Coronary artery (tissue), 2 donors: ENCODE measurements at regions not wholly inside any gene's neighbourhood (a gene's known extent, or its start where the extent isn't known, plus 50 kb on each side); places are given as distances from the start of the nearest gene placed in this dataset.

Source experiments
- DNase-seq: peaks from one replicate; pipeline ENCODE4 v3.0.0-alpha.2; 2017; ENCODE audit warnings: low spot score
- H3K27ac ChIP-seq, 2 donors: fragments of 200-600 bp; sonication (generic); one replicate each; pipeline ENCODE4 v1.5.1; 2016 to 2019
- H3K4me3 ChIP-seq: fragments of 200-600 bp; sonication (generic); 2 replicates; pipeline ENCODE4 v1.5.1; 2016; ENCODE audit warnings: mild to moderate bottlenecking, moderate library complexity
- CTCF ChIP-seq: fragments of 200-600 bp; sonication (generic); IDR thresholded peaks from one replicate; pipeline ENCODE4 v1.5.1; 2019; ENCODE audit warnings: antibody characterized with exemption

DNA sequence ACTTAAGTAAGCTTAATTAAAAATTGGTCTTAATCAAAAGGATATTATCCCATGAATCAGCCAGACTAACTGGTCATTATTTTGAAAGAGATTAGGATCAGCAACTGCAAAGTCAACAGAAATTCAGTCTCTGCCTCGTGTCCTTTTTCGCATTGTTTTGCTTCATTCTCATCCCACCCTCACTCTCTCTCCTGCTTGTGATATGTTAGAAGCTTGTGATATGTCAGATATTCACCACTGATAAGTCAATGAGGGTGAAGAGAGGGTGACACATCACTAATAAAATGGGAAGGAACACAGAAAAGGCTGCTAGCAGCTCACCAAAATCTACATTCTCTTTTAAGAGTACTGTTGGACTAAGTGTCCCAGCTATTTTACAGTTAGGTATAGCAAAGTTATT, 146.1 kb downstream of the SUCNR1 start:
- Histone ChIP-seq H3K4me3 (no peak overlapping the region), H3K27ac (no peak overlapping the region)
- no peak for DNase-seq
- TF ChIP-seq CTCF: no peak

- no peak for DNase-seq
- Histone ChIP-seq H3K27ac (no peak overlapping the region), H3K4me3 (no peak overlapping the region)
- no peak for TF ChIP-seq CTCF
Measured at GRCh38 chr3:152021951-152022461, 148.6 kb downstream of the SUCNR1 start.

- no peak for DNase-seq
- no peak for TF ChIP-seq CTCF
- no peak overlapping the region for H3K4me3 ChIP-seq
- H3K27ac ChIP-seq: no peak overlapping the region
Measured at GRCh38 chr3:152026033-152026556, 152.7 kb downstream of the SUCNR1 start.

DNA sequence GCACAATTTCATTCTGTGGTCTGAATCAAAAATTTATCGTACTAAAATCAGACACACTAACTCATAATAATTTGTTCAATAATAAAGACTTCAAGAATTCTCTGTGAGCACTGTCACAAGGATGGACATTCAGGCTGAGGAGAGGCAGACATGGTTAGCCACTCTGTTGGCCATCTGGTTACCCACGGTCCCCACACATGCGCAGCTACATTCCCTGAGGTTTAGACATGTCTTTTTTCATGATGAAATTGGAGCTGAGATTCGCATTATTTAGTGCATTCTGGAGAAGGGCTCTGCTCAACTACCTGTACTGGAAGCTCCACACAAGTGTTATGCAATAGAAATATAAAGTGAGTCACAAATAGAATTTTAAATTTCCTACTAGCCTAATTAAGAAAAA, 156.9 kb downstream of the SUCNR1 start:
- no peak overlapping the region for H3K27ac ChIP-seq
- no peak overlapping the region for H3K4me3 ChIP-seq
- DNase-seq: no peak
- TF ChIP-seq CTCF: no peak

- H3K27ac ChIP-seq: no peak overlapping the region
- no peak for TF ChIP-seq CTCF
- DNase-seq: no peak
- no peak overlapping the region for H3K4me3 ChIP-seq
Measured at GRCh38 chr3:152031321-152031720, 157.9 kb downstream of the SUCNR1 start.

DNA sequence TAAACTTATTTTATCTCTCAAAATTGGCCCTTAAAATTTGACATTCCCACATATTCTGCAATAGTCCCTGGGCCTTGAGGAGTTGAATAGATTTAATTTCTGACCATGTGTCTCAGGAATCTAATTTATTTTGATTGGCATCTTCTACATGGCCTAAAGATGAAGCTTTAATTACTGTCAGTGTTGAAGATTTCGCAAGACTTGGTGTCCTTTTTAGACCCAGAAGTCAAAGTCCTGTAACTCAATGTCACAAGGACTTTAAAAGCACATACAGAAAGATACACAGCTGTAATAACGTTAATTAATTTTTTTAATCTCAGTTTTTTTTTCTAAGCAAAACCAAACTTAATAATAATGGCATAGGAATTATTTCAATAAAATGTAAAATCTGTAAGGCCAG, 163.9 kb downstream of the SUCNR1 start:
- no peak for DNase-seq
- H3K27ac ChIP-seq: no peak overlapping the region
- no peak overlapping the region for H3K4me3 ChIP-seq
- no peak for TF ChIP-seq CTCF

- DNase-seq: no peak
- no peak for TF ChIP-seq CTCF
- H3K4me3 ChIP-seq: no peak overlapping the region
- H3K27ac ChIP-seq: no peak overlapping the region
Measured at GRCh38 chr3:152037953-152038352, 164.5 kb downstream of the SUCNR1 start.
